ENCODE measurements at regions not wholly inside any gene's neighbourhood (a gene's known extent, or its start where the extent isn't known, plus 50 kb on each side); places are given as distances from the start of the nearest gene placed in this dataset.

DNA sequence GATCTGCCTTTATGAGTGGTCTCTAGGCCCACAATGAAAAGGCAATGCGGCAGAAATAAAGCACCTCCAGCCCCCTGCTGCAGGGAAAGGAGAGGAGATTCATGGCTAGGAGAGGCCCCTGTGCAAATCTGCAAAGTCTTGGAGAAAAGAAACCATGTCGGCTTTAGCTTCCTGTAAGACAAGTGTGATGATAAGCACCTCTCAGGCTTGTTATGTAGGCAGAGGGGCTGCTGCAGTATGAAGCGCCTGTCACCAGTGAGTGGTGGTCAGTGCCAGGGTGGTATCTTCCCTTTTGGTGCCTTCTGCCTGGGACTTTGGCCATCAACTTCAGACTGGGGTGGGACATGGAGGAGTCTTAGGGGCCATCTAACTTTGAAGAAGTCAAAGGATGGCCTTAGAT, 59.2 kb upstream of the ARHGEF3 start:
- no peak for TF ChIP-seq POLR2A (IDR thresholded peaks at IDR 0.05; ENCODE audit: low read length)
- no peak for TF ChIP-seq CBX8 (IDR thresholded peaks at IDR 0.05)
- TF ChIP-seq, protein P1, sequence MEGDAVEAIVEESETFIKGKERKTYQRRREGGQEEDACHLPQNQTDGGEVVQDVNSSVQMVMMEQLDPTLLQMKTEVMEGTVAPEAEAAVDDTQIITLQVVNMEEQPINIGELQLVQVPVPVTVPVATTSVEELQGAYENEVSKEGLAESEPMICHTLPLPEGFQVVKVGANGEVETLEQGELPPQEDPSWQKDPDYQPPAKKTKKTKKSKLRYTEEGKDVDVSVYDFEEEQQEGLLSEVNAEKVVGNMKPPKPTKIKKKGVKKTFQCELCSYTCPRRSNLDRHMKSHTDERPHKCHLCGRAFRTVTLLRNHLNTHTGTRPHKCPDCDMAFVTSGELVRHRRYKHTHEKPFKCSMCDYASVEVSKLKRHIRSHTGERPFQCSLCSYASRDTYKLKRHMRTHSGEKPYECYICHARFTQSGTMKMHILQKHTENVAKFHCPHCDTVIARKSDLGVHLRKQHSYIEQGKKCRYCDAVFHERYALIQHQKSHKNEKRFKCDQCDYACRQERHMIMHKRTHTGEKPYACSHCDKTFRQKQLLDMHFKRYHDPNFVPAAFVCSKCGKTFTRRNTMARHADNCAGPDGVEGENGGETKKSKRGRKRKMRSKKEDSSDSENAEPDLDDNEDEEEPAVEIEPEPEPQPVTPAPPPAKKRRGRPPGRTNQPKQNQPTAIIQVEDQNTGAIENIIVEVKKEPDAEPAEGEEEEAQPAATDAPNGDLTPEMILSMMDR (IDR thresholded peaks at IDR 0.05): no peak
- TF ChIP-seq ESRRA (IDR thresholded peaks at IDR 0.05; ENCODE audit: borderline replicate concordance, low read length): no peak
- TF ChIP-seq MAFK (IDR thresholded peaks at IDR 0.05; ENCODE audit: partially characterized antibody): no peak
- no peak for TF ChIP-seq PHF8 (IDR thresholded peaks at IDR 0.05; ENCODE audit: borderline replicate concordance, low read depth)
- no peak for TF ChIP-seq RARB (CRISPR knock-in tag; IDR thresholded peaks at IDR 0.05)
- no peak for TF ChIP-seq EP300 (IDR thresholded peaks at IDR 0.05)
- TF ChIP-seq, protein P2, sequence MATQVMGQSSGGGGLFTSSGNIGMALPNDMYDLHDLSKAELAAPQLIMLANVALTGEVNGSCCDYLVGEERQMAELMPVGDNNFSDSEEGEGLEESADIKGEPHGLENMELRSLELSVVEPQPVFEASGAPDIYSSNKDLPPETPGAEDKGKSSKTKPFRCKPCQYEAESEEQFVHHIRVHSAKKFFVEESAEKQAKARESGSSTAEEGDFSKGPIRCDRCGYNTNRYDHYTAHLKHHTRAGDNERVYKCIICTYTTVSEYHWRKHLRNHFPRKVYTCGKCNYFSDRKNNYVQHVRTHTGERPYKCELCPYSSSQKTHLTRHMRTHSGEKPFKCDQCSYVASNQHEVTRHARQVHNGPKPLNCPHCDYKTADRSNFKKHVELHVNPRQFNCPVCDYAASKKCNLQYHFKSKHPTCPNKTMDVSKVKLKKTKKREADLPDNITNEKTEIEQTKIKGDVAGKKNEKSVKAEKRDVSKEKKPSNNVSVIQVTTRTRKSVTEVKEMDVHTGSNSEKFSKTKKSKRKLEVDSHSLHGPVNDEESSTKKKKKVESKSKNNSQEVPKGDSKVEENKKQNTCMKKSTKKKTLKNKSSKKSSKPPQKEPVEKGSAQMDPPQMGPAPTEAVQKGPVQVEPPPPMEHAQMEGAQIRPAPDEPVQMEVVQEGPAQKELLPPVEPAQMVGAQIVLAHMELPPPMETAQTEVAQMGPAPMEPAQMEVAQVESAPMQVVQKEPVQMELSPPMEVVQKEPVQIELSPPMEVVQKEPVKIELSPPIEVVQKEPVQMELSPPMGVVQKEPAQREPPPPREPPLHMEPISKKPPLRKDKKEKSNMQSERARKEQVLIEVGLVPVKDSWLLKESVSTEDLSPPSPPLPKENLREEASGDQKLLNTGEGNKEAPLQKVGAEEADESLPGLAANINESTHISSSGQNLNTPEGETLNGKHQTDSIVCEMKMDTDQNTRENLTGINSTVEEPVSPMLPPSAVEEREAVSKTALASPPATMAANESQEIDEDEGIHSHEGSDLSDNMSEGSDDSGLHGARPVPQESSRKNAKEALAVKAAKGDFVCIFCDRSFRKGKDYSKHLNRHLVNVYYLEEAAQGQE (IDR thresholded peaks at IDR 0.05): no peak
- TF ChIP-seq, protein P3, sequence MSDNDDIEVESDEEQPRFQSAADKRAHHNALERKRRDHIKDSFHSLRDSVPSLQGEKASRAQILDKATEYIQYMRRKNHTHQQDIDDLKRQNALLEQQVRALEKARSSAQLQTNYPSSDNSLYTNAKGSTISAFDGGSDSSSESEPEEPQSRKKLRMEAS (IDR thresholded peaks at IDR 0.05): no peak
- TF ChIP-seq SMC3 (IDR thresholded peaks at IDR 0.05): no peak
- no peak for TF ChIP-seq EHF (CRISPR knock-in tag; IDR thresholded peaks at IDR 0.05)
